IMR-90 (cell line): ENCODE measurements at regions not wholly inside any gene's neighbourhood (a gene's known extent, or its start where the extent isn't known, plus 50 kb on each side); places are given as distances from the start of the nearest gene placed in this dataset.

ENCODE experiments used
- ATAC-seq: fragments of 200-7000 bp; cut with Tn5 transposase; 2 replicates; pipeline ENCODE4 v1.9.1; 2020; ENCODE audit warnings: low read depth, mild to moderate bottlenecking, moderate library complexity
- BruUV-seq: library from RNA; stranded (reverse); fragments of 400-500 nt; replicated peaks from 2 replicates; lab custom pipeline; 2021; lab: Mats Ljungman, UMichigan
- CTCF ChIA-PET: fragments of 300-600 bp; formaldehyde crosslinking; extraction: SDS; loops from one replicate; lab custom pipeline; 2021; ENCODE audit warnings: antibody characterized with exemption; lab: Yijun Ruan, JAX
- POLR2A ChIA-PET: fragments of 300-600 bp; sonication (Branson Sonifier 250); formaldehyde crosslinking; loops from one replicate; lab custom pipeline; 2022; ENCODE audit warnings: antibody characterized with exemption; ENCODE audit not compliant: unreplicated experiment; lab: Charles Lee
- DNase-seq: peaks from one replicate; pipeline ENCODE4 v3.0.0; 2013
- H2AFZ ChIP-seq: replicated peaks from 2 replicates; pipeline ENCODE3; 2013; ENCODE audit warnings: low read length, mild to moderate bottlenecking; ENCODE audit not compliant: poor library complexity
- H2AK5ac ChIP-seq: 2 replicates; pipeline ENCODE4 v1.6.1; 2013; ENCODE audit warnings: low read depth, low read length, inconsistent platforms
- H2AK9ac ChIP-seq: replicated peaks from 2 replicates; pipeline ENCODE3; 2013; ENCODE audit warnings: mild to moderate bottlenecking, low read depth, low read length, moderate library complexity; ENCODE audit not compliant: poor library complexity
- H2BK120ac ChIP-seq: 2 replicates; pipeline ENCODE4 v1.6.1; 2013; ENCODE audit warnings: low read depth, low read length, inconsistent platforms
- H2BK15ac ChIP-seq: 3 replicates; pipeline ENCODE4 v1.6.1; 2013; ENCODE audit warnings: low read depth, low read length, inconsistent platforms
- H2BK20ac ChIP-seq: 2 replicates; pipeline ENCODE4 v1.6.1; 2013; ENCODE audit warnings: low read depth, mild to moderate bottlenecking, inconsistent platforms, low read length, moderate library complexity
- H2BK5ac ChIP-seq: 2 replicates; pipeline ENCODE4 v1.6.1; 2013; ENCODE audit warnings: mild to moderate bottlenecking, low read depth, low read length, inconsistent platforms; ENCODE audit not compliant: poor library complexity, severe bottlenecking
- H3K14ac ChIP-seq: replicated peaks from 2 replicates; pipeline ENCODE4 v1.6.1; 2013; ENCODE audit warnings: low read depth, low read length, inconsistent platforms
- H3K18ac ChIP-seq: 2 replicates; pipeline ENCODE4 v1.6.1; 2013; ENCODE audit warnings: low read depth, low read length, control low read depth
- H3K23ac ChIP-seq: 2 replicates; pipeline ENCODE4 v1.6.1; 2013; ENCODE audit warnings: low read depth, low read length, inconsistent platforms
- H3K27ac ChIP-seq: 2 replicates; pipeline ENCODE4 v1.5.1; 2013; ENCODE audit warnings: mild to moderate bottlenecking, control low read depth, low read length; ENCODE audit not compliant: insufficient read depth
- H3K27me3 ChIP-seq: 2 replicates; pipeline ENCODE4 v1.6.1; 2013; ENCODE audit warnings: low read length; ENCODE audit not compliant: control insufficient read depth, insufficient read depth
- H3K36me3 ChIP-seq: 2 replicates; pipeline ENCODE4 v1.6.1; 2013; ENCODE audit warnings: low read length, mixed read lengths; ENCODE audit not compliant: control insufficient read depth, insufficient read depth
- H3K4ac ChIP-seq: 2 replicates; pipeline ENCODE4 v1.6.1; 2013; ENCODE audit warnings: low read depth, low read length, inconsistent platforms
- H3K4me1 ChIP-seq: 2 replicates; pipeline ENCODE4 v1.6.1; 2013; ENCODE audit warnings: low read length, mixed read lengths; ENCODE audit not compliant: control insufficient read depth, insufficient read depth
- H3K4me2 ChIP-seq: 2 replicates; pipeline ENCODE4 v1.6.1; 2013; ENCODE audit warnings: low read depth, mild to moderate bottlenecking, control low read depth, low read length, moderate library complexity
- H3K4me3 ChIP-seq: 2 replicates; pipeline ENCODE4 v1.5.1; 2013; ENCODE audit warnings: low read depth, mild to moderate bottlenecking, control low read depth, low read length, moderate library complexity; ENCODE audit not compliant: insufficient read depth
- H3K56ac ChIP-seq: 2 replicates; pipeline ENCODE4 v1.6.1; 2013; ENCODE audit warnings: low read length, inconsistent platforms; ENCODE audit not compliant: insufficient read depth; ENCODE audit errors: extremely low read depth
- H3K79me1 ChIP-seq, 2 experiments: 2 replicates each; pipeline ENCODE4 v1.6.1; 2013; ENCODE audit warnings: low read length in 2 of 2, inconsistent platforms in 1 of 2, low read depth in 1 of 2
- H3K9ac ChIP-seq: 2 replicates; pipeline ENCODE4 v1.6.1; 2013; ENCODE audit warnings: low read depth, low read length, control low read depth
- H3K9me1 ChIP-seq: 2 replicates; pipeline ENCODE4 v1.6.1; 2013; ENCODE audit warnings: low read length, inconsistent platforms; ENCODE audit not compliant: insufficient read depth
- H3K9me3 ChIP-seq: 2 replicates; pipeline ENCODE4 v1.6.1; 2013; ENCODE audit warnings: low read length; ENCODE audit not compliant: control insufficient read depth, insufficient read depth
- H4K20me1 ChIP-seq: 2 replicates; pipeline ENCODE4 v1.6.1; 2013; ENCODE audit warnings: low read length, inconsistent platforms; ENCODE audit not compliant: insufficient read depth
- H4K5ac ChIP-seq: 2 replicates; pipeline ENCODE4 v1.6.1; 2013; ENCODE audit warnings: mild to moderate bottlenecking, low read depth, low read length, control low read depth
- H4K8ac ChIP-seq, 2 experiments: 2 replicates each; pipeline ENCODE4 v1.6.1; 2013; ENCODE audit warnings: low read depth in 2 of 2, low read length in 2 of 2, control low read depth in 1 of 2, inconsistent platforms in 1 of 2
- H4K91ac ChIP-seq: 2 replicates; pipeline ENCODE4 v1.6.1; 2013; ENCODE audit warnings: low read depth, low read length, inconsistent platforms; ENCODE audit not compliant: insufficient read depth
- BHLHE40 ChIP-seq: fragments of 150-350 bp; IDR thresholded peaks from 2 replicates; pipeline ENCODE4 v1.6.1; 2016; ENCODE audit warnings: mild to moderate bottlenecking, low read depth, low read length
- CEBPB ChIP-seq: IDR thresholded peaks from 2 replicates; pipeline ENCODE4 v1.6.1; 2012; ENCODE audit warnings: low read depth, low read length, improper control_type of control experiment
- FOS ChIP-seq: fragments of 150-350 bp; IDR thresholded peaks from 2 replicates; pipeline ENCODE4 v1.6.1; 2016; ENCODE audit warnings: low read depth, low read length
- MAFK ChIP-seq: IDR thresholded peaks from 2 replicates; pipeline ENCODE4 v1.6.1; 2012; ENCODE audit warnings: low read depth, low read length, improper control_type of control experiment
- MAZ ChIP-seq: IDR thresholded peaks from 2 replicates; pipeline ENCODE4 v1.6.1; 2012; ENCODE audit warnings: low read depth, mild to moderate bottlenecking, low read length, improper control_type of control experiment, moderate library complexity, borderline replicate concordance
- MXI1 ChIP-seq: IDR thresholded peaks from 2 replicates; pipeline ENCODE4 v1.6.1; 2012; ENCODE audit warnings: low read depth, mild to moderate bottlenecking, low read length, moderate library complexity, borderline replicate concordance
- NFE2L2 ChIP-seq: fragments of 150-350 bp; IDR thresholded peaks from 2 replicates; pipeline ENCODE4 v1.6.1; 2016; ENCODE audit warnings: low read depth, mild to moderate bottlenecking, low read length
- POLR2A ChIP-seq: IDR thresholded peaks from 2 replicates; pipeline ENCODE4 v1.6.1; 2012; ENCODE audit warnings: mild to moderate bottlenecking, low read depth, low read length
- RAD21 ChIP-seq: IDR thresholded peaks from 2 replicates; pipeline ENCODE4 v1.6.1; 2012; ENCODE audit warnings: low read length, improper control_type of control experiment
- RFX5 ChIP-seq: IDR thresholded peaks from 2 replicates; pipeline ENCODE4 v1.8.0; 2012; ENCODE audit warnings: low read depth, mild to moderate bottlenecking, low read length, moderate library complexity
- SMC3 ChIP-seq: fragments of 150-350 bp; IDR thresholded peaks from 2 replicates; pipeline ENCODE4 v1.6.1; 2016; ENCODE audit warnings: low read depth, mild to moderate bottlenecking, antibody characterized with exemption, low read length, moderate library complexity
- WGBS, 2 experiments: methylation state at CpG; one replicate each; pipeline versions ENCODE4 v1.1.5 to v1.1.7; 2013; ENCODE audit warnings: missing lambda C conversion rate in 2 of 2; ENCODE audit not compliant: insufficient read length in 1 of 2; ENCODE audit errors: extremely low coverage in 2 of 2; 5-methylcytosine and 5-hydroxymethylcytosine counted together
- dilution Hi-C: fragments of 300-500 bp; cut with HindIII; formaldehyde crosslinking; loops from one replicate; pipeline ENCODE4 v1.14.3; 2018; ENCODE audit warnings: low sequenced_read_pairs; ENCODE audit not compliant: unreplicated experiment
- in situ Hi-C: fragments of 300-500 bp; cut with MboI; formaldehyde crosslinking; loops from 3 replicates; pipeline ENCODE4 v1.14.3; 2019; ENCODE audit warnings: low sequenced_read_pairs, inconsistent platforms, mixed read lengths
- intact Hi-C: fragments of 100-400 bp; cut with micrococcal nuclease; formaldehyde crosslinking; loops from 2 replicates; pipeline ENCODE4 v1.10.0; 2022
- TF ChIP-seq, protein P1 (sequence below): conservative IDR thresholded peaks from 2 replicates; pipeline ENCODE4 v1.5.1; 2012; ENCODE audit warnings: mild to moderate bottlenecking, low read depth, low read length, improper control_type of control experiment
- TF ChIP-seq, protein P2 (sequence below): fragments of 150-350 bp; IDR thresholded peaks from 2 replicates; pipeline ENCODE4 v1.6.1; 2017; ENCODE audit warnings: mild to moderate bottlenecking, antibody characterized with exemption, low read length, low read depth

DNA sequence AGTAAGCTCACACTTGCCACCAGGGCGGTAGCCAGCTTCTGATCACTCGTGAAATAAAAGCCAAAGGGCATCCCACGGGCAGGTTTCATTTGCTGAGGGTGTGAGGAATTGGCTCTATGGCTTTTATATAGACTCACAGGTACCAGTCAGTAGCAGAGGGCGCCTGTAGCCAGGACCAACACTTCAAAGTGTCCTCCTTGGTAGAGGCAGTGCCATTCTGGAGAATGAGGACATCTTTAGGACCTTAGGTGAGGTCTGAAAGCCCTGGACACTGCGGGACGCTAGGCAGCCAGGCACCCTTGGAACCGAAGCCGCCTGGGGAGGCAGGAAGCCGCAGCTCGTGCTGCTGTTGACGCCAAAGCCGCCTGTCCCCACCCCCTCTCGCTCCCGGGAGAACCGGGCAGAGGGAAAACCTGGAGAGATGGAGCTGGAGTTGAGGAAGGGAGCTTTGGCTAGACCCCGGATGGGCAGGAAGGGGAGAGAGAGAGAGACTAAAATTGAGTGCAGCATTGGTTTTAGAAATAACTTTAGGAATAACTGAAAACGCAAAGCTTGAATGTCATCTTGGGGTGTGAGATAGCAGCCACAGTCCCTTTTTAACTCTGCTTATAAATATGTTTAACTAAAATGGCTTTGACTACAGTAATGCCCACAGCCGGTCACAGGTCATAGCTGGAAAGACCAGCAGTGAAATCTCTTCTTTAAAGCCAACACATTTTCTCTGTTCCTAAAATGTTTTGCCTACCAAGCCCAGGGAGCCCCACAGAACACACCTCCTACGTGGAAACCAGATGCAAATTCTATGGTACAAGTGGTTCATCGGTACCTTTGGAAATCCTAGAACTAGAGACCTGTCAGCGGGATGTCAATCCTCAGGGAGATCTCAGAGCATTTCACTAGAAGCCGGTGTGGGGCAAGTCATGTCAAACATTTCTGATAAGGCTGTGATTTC is 128.5 kb upstream of the CDYL start:
- H3K9me3 ChIP-seq = no peaks in the 10 kb centered on the region
- peak overlapping the region; percentile 75 for H2BK5ac ChIP-seq
- DNase-seq (peak; percentile 84), ATAC-seq (peak; percentile 99)
- H3K9ac ChIP-seq = peak overlapping the region; percentile 64
- peak overlapping the region; percentile 52 for H3K4me3 ChIP-seq
- CTCF ChIA-PET = interaction anchor here (0.6 to 0.7 kb wide), 2 partner anchors 206 to 287 kb away, joined by 3 read pairs; no protein-coding TSS in a partner anchor
- no peaks in the 10 kb centered on the region for H3K79me1 ChIP-seq
- H3K4ac ChIP-seq = peak overlapping the region; percentile 97
- peak overlapping the region; percentile 37 to 98 for H4K8ac ChIP-seq
- peak overlapping the region; percentile 96 for H3K14ac ChIP-seq
- peak overlapping the region; percentile 93 for H4K91ac ChIP-seq
- H2BK15ac ChIP-seq = peak overlapping the region; percentile 95
- POLR2A ChIA-PET = interaction anchor here (0.6 to 1.0 kb wide), 2 partner anchors 85 to 128 kb away, joined by 4 read pairs; no protein-coding TSS in a partner anchor
- H3K4me2 ChIP-seq = peak overlapping the region; percentile 98
- no TSS peak for BruUV-seq
- intact Hi-C loops (loop anchor here (1.0 kb wide), 1 partner anchor 129 kb away; the partner anchor contains the start of gene CDYL), in situ Hi-C loops (no loop called here), dilution Hi-C loops (no loop called here)
- H2AFZ ChIP-seq = peak overlapping the region; percentile 95
- H4K20me1 ChIP-seq = no peaks in the 10 kb centered on the region
- no peaks in the 10 kb centered on the region for H3K27me3 ChIP-seq
- H2AK5ac ChIP-seq = peak overlapping the region; percentile 50; the same call in 1 of the 2 replicates
- H3K36me3 ChIP-seq = no peaks in the 10 kb centered on the region
- peak overlapping the region; percentile 98 for H2BK20ac ChIP-seq
- H3K9me1 ChIP-seq = peaks cover 7% of the 10 kb centered on the region; the same call in 1 of the 2 replicates
- H4K5ac ChIP-seq = peak overlapping the region; percentile 87
- H3K18ac ChIP-seq = peak overlapping the region; percentile 95
- no CpG with 5 or more reads among the region's 22 CpGs for WGBS, 2 experiments
- peak overlapping the region; percentile 99 for H3K23ac ChIP-seq
- peaks cover 6% of the 10 kb centered on the region for H3K4me1 ChIP-seq
- peak overlapping the region; percentile 51 for H3K27ac ChIP-seq
- H2AK9ac ChIP-seq = peak overlapping the region; percentile 96
- H2BK120ac ChIP-seq = peak overlapping the region; percentile 98
- H3K56ac ChIP-seq = peak overlapping the region; percentile 22; the same call in 1 of the 2 replicates
- TF ChIP-seq, protein P1, sequence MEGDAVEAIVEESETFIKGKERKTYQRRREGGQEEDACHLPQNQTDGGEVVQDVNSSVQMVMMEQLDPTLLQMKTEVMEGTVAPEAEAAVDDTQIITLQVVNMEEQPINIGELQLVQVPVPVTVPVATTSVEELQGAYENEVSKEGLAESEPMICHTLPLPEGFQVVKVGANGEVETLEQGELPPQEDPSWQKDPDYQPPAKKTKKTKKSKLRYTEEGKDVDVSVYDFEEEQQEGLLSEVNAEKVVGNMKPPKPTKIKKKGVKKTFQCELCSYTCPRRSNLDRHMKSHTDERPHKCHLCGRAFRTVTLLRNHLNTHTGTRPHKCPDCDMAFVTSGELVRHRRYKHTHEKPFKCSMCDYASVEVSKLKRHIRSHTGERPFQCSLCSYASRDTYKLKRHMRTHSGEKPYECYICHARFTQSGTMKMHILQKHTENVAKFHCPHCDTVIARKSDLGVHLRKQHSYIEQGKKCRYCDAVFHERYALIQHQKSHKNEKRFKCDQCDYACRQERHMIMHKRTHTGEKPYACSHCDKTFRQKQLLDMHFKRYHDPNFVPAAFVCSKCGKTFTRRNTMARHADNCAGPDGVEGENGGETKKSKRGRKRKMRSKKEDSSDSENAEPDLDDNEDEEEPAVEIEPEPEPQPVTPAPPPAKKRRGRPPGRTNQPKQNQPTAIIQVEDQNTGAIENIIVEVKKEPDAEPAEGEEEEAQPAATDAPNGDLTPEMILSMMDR = no peak
- TF ChIP-seq MAFK = no peak
- no peak for TF ChIP-seq CEBPB
- TF ChIP-seq MAZ = peak; percentile 83
- peak; percentile 95 for TF ChIP-seq BHLHE40
- peak; percentile 30; the same call in 1 of the 2 replicates for TF ChIP-seq RAD21
- peak; percentile 52; the same call in 1 of the 2 replicates for TF ChIP-seq MXI1
- TF ChIP-seq FOS = no peak
- TF ChIP-seq SMC3 = peak; percentile 38; the same call in 1 of the 2 replicates
- TF ChIP-seq NFE2L2 = no peak
- TF ChIP-seq, protein P2, sequence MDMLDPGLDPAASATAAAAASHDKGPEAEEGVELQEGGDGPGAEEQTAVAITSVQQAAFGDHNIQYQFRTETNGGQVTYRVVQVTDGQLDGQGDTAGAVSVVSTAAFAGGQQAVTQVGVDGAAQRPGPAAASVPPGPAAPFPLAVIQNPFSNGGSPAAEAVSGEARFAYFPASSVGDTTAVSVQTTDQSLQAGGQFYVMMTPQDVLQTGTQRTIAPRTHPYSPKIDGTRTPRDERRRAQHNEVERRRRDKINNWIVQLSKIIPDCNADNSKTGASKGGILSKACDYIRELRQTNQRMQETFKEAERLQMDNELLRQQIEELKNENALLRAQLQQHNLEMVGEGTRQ = peak; percentile 35; the same call in 1 of the 2 replicates
- TF ChIP-seq RFX5 = no peak
- TF ChIP-seq POLR2A = 0 out of 2 replicates have a peak, but pooled peaks have one; percentile 32
